T-helper 1 cell treated with Interleukin-12 subunit alpha and Interleukin-12 subunit beta and Interleukin-4 antibody, amounts not matched to agents 30 ng/mL and 1 ng/mL, for 36 hours (primary cell): ENCODE measurements at regions not wholly inside any gene's neighbourhood (a gene's known extent, or its start where the extent isn't known, plus 50 kb on each side); places are given as distances from the start of the nearest gene placed in this dataset.

Source experiments
- intact Hi-C: fragments of 100-400 bp; cut with micrococcal nuclease; formaldehyde crosslinking; loops from one replicate; pipeline ENCODE4 v1.15.1; 2024

DNA sequence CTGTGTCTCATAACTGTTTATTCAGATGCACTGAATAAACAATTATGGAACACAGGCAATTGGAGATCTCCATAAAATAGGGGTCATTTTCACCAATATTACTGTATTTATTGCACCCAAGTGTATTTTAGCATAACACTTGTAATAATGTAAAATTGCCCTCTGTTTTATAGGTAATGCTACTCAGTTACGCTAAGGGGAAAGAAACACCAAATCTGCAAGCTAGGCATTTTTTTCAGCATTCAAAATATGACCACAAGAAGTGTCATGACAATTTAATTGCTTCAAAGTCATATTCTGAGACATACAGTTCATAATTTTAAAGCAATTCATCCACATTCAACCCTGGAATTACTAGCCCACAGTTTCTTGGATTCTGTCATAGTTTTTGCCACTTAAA is 643.2 kb upstream of the NOX3 start:
- intact Hi-C loops, result no loop called here

DNA sequence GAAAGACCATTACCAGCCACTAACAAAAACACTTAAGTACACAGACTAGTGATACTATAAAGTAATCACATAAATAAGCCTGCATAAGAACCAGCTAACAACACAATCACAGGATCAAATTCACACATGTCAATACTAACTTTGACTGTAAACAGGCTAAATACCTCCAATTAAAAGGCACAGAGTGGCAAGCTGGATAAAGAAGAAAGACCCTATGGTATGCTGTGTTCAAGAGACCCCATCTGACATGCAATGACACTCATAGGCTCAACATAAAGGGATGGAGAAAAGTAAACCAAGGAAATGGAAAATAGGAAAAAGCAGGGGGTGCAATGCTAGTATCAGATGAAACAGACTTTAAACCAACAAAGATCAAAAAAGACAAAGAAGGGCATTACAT is 631.8 kb upstream of the NOX3 start:
- intact Hi-C loops, result no loop called here

DNA sequence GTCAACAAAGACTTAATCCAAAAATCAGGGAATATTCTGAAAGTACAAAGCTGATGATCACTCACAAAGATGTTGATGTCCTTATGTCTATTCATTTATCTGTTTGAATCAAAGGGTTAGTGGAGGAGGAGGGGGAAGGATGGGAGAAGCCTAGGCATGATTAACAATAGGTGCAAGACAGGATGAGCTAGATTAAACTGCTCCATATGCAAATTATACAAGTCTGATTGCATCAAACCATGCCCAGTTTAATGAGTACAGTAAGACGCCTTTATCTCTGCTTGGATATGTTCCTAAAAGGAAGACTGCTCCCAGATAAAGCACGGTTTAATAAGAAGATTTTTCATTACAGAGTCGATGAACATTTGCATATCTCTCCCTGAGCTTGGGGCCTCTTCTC is 626.4 kb upstream of the NOX3 start:
- intact Hi-C loops, result no loop called here

DNA sequence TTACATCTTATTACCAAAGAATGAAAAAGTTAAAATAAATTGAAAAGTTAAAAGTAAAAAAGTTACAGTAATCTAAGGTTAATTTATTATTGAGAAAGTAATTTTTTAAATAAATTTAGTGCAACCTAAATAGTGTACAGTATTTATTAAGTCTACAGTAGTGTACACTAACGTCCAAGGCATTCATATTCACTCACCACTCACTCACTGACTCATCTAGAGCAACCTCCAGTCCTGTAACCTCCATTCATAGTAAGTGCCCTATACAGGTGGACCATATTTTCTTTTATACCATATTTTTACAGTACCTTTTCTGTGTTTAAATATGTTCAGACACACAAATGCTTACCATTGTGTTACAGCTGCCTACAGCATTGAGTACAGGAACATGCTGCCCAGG is 624.7 kb upstream of the NOX3 start:
- intact Hi-C loops, result no loop called here

DNA sequence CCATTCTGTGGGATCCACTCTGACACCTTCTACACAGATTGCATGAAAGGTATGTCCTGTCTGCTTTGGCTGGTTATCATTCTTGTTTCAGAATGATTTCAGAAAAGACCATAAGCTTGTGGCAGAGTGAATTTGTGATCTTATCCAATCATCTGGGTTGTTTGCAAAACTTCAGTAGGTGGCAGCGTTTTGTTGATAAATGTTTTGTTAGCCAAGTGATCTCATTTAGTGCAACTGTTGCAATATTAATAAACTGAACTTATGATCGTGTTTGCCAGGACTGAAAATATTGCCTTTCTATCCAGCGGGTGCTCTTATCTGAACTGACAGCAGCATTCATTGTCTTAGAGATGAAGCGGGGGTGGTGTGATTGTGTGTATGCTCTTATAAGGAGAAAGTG is 613.2 kb upstream of the NOX3 start:
- intact Hi-C loops, result no loop called here

DNA sequence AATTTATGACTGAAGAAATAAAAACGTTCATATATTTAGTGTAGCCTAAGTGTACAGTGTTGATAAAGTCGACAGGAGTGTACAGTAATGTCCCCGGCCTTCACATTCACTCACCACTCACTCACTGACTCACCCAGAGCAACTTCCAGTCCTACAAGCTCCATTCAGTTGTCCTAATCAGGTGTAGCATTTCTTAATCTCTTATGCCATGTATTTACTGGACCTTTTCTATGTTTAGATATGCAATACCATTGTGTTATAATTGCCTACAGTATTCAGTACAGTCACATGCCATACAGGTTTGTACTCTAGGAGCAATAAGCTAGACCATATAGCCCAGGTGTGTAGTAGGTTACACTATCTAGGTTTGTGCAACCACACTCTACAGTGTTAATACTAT is 610.2 kb upstream of the NOX3 start:
- intact Hi-C loops, result no loop called here

DNA sequence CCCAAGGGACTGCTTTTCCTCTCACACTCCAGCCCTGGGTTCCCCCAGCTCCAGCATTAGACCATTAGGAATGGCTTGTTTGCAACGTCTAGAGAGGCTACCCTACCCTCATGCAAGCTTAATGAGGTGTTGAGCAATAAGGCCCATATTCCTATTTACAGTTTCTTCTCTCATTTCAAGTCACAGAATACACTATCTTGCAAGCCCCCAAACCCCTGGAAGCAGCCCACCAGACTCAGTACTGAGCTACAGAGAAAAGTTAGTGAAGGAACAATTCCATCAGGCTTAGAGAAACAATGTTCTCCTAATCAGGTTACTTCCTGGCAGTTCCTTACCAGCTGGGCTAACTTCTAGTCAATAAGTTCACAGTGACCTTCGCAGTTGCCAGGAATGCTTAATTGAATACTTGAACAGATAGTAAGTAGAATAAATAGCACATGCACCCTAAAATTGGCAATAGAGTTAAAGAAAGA is 606.5 kb upstream of the NOX3 start:
- intact Hi-C loops, result no loop called here

DNA sequence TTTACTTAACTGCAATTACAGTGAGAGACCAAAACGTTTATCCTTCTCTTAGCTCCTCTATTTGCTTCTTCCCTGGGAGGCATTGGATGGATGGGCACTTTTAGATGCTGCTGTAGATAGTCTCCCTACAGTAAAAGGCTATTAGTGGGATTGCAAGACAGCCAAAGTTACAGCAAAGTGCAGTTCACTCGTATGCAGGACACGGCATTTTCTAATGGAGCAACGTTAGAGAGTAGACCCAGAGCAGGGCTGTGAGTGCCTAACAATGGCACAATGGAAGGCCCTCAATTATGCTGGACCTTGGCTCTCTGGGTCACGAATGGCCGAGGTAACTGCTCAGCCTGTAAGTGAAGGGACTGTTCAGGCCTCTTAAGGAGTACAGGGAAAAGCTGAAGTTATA is 605.8 kb upstream of the NOX3 start:
- intact Hi-C loops, result no loop called here

DNA sequence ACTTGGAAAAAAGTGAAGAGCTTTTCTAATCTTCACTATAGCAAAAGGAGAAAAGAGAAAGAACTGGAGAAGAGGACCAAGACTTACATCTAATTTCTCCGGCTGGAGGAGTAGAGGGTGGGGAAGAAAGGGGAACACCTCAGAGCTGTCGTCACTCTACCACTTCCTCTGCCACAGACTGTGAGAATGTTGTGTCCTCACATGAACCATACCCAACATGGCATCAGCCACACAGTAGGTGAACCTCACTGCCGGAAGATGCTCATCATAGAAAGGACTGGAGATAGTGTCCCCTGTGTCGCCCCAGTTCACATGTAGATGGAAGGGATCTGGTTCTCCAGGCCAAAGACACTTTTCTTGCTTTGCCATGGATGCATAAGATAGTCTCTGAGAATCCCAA is 604.4 kb upstream of the NOX3 start:
- intact Hi-C loops, result no loop called here

DNA sequence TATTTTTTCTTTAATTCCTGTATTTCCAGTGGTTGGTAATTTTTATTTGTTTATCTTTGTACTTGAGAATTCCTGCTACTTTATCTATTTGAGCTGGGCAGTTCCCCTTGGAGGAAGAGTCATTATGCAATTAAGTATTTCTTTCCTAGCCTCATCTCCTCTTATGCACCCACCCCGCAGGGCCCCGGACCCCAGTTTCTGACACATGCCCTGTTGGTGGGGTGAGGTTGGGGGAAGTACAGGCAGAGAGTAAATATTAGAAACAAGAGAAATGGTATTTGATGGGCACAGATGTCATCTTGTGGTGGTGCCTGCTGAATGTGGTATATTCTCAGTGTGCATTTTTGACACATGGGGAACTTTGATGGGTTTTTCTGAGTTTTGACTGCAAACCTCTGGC is 602.7 kb upstream of the NOX3 start:
- intact Hi-C loops, result no loop called here

DNA sequence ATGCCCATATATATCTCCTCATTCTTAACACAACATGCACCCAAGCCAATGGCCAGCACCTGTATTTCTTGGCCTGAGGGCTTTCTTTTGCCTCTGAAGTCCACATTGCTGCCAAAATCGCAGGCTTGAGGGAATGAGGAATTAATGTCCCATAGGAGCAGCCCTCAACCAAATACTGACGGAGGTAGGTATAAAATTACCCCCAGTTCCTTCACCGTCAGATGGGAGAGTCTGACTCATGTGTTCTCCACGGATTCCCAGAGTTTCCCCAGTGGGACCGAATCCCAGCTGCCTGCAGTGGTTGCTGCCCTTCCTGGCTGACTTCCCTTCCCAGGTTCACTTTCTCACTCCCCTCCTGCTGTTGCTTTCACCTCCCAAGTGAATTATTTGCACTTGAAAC is 602.2 kb upstream of the NOX3 start:
- intact Hi-C loops, result no loop called here

DNA sequence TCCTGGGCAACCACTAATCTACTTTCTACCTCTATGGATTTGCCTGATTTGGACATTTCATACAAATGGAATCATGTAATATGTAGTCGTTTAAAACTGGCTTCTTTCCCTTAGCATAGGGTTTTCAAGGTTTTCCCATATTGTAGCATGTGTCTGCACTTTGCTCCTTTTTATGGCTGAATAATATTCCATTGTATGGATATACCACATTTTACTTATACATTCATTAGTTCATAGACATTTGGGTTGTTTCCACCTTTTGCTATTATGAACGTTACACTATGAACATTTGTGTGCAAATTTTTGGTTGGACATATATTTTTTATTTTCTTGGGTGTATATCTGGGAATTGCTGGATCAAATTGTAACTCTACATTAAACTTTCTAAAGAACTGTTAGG is 600.4 kb upstream of the NOX3 start:
- intact Hi-C loops, result no loop called here

DNA sequence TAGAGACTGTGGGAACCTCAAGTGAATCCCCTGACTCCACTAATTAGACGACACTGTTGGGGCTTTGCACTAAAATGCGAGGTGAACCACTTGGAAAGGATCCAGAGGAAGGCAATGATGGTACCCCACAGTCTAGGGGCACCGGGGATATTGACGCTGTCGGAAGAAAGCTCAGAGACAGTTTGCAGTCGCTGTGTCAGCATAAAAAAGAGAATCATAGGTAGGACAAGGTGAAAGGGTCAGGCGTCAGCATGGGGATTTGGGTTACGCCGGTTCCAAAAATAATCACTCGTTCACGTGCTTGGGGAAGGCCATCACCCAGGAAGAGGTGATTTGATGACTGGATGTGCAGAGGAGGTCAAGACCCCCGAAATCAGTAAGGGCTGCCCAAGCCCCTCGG is 598.0 kb upstream of the NOX3 start:
- intact Hi-C loops, result no loop called here

DNA sequence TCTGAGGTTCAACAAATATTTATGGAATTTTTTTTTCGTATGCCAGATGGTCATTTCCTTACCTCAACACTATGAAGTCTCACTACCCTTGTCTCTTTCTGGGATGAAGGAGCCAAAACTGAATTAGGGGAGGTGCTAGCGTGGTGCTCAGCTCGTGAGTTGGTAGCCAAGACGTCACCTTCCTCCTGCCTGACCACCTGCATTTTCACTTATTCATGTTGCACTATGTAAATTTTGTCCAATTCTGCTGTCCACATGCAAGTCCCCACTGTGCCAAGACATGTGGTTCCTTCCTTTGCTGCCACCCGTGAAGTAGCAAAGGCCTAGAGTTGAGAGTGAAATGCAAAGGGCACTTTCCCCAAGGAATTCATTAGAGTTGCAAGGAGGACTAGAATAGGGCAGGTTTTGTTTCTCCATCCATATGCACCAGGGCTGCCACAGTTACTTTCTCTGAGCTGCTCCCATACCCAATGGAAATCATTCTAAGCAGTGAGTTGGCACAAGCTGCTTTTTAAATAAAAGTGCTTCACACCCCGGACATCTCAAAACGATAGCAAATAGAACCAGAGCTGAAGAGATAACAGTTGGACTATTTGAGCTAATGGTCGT is 591.3 kb upstream of the NOX3 start:
- intact Hi-C loops, result no loop called here

DNA sequence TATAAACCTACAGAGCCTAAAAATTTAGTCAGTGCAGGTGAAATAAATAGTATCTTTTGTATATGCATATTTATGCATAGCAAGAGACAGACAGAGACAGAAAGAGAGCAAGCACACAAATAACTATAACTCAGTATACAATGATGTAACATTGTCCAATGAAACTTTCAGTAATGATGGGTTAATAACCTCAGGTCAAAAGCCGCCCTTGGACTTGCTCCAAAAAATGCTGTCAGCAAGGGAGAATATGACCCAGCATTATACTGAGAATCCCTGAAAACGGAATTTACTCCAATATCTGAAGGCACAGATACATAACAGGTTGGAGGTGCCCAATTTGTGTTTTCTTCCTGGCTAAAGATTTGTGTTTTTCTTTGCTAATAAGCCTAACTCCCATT is 590.6 kb upstream of the NOX3 start:
- intact Hi-C loops, result no loop called here

DNA sequence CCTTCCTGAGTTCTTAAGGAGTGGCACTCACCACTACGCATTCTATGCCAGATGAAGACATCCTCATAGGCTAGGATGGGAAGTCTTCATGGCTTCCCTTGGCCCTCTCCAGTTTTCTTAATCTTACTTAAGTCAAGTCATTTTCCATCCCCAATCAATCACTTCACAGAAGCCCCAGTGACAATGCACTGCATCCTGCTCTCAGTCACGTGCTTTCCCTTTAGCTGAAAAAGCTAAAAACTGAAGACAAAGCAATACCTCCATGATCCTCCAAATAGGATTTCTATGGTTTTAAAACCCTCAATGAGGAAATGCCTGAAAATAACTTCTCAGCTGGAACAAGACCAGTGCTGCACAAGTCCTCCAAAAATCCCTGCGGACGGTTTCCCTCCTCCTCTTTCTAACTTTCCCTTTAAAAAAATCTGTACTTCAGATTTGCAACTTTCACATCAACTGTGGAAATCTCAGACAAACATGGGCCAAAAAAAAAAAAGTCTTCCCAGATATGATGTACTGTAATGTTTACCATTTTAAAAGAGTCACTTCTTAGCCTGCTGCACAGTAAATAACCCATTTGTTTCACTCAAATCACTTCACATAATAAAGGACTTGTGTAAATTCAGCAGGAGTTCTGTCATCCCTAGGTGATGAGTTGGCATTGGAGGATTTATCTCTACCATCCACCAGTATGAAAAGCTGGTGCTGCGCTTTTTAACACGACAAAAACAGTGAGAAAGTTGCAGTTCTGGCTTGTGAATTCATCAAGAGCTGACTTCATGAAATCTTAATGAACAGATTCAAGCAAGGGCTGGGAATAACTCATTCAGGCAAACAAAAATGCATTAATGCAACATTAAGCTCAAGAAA is 590.0 kb upstream of the NOX3 start:
- intact Hi-C loops, result no loop called here

DNA sequence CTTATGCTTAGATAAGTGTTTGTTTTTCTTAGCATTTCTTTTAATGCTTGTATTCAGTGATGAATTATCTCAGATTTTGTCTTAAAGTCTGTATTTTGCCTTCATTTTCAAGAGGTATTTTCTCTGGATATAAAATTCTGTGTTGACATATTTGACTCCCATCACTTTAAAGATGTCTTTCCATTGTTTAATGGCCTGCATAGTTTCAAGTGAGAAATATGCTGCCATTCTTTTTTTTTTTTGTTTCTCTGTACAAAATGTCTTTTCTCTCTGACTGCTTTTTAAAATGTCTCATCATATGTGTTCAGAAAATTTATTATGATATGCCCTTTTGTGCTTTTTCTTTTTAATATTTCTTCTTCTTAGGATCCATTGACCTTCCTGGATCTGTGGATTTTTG is 578.0 kb upstream of the NOX3 start:
- intact Hi-C loops, result no loop called here

DNA sequence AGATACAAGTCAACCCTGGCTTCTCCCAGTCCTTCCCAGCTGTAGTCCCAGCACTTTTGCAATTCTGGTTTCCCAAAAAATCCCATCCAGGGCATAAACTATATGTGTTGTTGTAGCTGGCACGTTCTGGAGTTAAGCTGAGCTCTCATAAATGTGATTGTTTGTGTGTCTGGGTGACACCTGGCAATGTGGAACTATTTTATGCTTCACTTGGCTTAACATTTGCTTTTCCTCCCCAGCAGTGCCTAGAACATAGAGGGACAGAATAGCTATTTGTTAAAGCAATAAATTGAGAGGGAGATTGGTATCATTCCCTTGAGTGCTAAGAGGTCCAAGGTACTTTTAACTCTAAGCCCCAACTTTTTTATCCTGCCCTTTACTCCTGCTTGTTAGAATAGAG is 575.9 kb upstream of the NOX3 start:
- intact Hi-C loops, result no loop called here

DNA sequence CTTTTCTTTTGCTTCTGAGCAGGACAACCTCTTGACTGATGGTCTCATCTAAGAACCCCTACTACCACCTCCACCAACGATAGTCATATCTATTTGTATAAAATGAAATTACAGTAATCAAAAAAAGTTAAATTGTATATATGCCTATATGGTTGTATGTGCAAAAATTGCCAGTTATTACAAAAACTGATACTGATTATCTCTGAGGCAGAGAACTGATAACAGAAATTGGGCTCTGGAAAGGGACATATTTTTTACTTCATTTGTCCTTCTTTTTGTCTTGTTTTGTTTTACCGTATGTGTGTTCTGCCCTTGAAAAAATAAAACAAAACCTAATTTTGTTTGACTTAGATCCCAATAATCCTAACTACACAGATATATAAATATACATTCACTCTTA is 574.4 kb upstream of the NOX3 start:
- intact Hi-C loops, result no loop called here

DNA sequence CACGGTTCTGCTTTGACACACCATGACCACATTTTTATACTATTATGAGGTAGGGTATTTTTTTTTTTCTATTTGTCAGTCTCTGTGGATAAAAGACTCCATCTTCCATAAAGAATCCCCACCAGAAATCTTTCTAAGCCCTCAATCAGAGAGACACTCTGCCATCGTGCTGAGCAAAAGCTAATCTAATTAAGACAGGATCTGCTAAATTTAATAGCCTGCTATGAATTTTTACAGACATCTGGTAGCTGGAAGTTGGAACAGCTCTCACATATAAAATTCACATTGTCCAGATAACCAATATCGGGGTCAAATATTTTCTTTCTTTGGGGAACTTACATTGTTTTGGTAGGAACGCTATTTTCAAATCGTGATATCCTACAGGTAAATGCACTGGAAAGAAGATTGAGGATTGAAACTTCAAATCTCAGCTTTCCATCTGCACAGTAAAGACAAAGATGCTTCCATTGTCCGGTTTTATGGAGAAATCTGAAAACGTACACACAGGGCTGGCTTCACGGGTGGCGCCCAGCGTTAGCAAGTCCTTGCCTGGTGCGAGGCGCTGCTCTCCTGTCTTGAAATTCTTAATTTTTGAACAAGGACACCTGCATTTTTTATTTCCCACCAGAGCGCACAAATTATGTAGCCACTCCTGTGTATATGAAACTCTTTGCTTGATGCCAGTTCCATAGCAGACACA is 573.8 kb upstream of the NOX3 start:
- intact Hi-C loops, result no loop called here

DNA sequence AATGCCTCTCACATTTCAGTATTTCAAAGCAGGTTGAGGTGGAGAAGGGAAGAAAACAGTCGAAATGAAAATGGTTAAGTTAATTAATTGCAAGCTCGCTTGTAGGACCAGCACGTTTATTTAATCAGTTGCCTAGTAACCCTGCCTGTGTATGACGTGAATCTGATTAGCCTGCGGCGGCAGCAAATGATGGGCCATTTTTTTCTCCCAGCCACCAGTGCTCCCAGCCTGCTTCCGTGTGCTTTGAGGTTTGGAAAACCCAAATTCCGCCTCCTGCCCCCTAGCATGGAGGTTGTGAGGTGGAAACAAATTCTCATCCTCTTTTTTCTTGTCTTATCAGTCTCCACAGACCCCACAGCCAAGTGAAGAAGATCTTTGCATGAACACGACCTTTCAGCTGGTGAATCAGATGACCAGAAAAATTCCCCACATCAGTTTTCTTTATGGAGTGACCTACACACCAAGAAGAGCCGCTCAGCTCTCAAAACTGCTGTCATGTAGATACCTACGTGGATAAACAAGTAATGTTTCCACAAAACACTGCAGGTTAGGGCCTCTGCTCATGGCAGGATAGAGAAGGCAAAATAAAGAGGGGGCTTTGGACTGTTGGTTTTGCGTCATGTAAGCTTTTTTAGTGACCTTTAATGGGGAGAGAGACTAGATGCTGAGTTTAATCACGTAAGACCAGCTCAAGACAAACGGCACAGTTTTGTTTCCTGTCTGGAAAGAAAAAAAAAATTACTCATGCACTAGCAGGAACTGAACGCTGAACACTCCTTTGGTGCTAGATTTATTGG is 572.9 kb upstream of the NOX3 start:
- intact Hi-C loops, result no loop called here

DNA sequence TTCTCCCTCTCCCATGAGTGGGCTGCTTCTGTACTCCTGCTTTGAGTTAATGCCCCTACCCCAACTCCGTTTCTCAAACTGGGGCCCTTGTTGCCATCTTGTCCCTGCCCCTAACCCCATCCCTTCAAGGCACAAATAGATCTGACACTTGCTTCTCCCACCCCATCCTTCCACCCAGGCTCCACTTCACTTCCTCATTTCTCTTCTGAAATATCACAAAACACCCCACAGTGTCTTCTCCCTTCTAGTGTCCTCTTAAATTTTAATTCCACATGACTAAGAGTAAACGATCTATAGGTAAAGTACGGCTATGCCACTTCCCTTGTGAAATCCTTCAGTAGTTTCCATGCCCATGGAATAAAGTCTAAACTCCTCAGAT is 571.6 kb upstream of the NOX3 start:
- intact Hi-C loops, result no loop called here
